ENCODE measurements at regions not wholly inside any gene's neighbourhood (a gene's known extent, or its start where the extent isn't known, plus 50 kb on each side); places are given as distances from the start of the nearest gene placed in this dataset.

DNA sequence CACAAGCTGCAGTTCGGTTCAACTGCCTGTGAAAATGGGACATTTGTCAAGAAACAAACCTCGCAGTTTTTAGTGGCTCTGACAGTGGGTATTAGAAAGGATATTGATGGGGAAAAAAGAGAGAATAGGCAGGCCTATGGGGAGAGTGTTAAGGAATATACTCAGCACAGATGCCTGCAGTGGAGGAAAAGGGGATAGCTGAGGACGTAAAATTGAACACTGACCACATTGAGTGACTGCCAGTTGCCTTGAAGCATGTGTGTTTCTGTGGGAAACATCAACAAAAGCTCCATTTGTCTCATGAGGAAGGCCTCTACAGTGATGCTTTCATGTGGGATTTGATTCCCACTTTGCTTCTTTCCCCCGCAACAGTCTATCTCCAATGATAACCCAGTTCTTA is 1042.1 kb downstream of the TUSC7 start:
- TF ChIP-seq, protein P1, sequence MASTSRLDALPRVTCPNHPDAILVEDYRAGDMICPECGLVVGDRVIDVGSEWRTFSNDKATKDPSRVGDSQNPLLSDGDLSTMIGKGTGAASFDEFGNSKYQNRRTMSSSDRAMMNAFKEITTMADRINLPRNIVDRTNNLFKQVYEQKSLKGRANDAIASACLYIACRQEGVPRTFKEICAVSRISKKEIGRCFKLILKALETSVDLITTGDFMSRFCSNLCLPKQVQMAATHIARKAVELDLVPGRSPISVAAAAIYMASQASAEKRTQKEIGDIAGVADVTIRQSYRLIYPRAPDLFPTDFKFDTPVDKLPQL (IDR thresholded peaks at IDR 0.05; ENCODE audit: extremely low read depth, insufficient read length) = no peak
- no peak for TF ChIP-seq ETV6 (IDR thresholded peaks at IDR 0.05; ENCODE audit: borderline replicate concordance in 1 of 2, low read depth in 2 of 2, low read length in 1 of 2)
- TF ChIP-seq ETV6 (CRISPR knock-in tag; IDR thresholded peaks at IDR 0.05; ENCODE audit: borderline replicate concordance) = no peak
- TF ChIP-seq TCF7L2 (IDR thresholded peaks at IDR 0.05; ENCODE audit: low read depth, low read length) = no peak
- TF ChIP-seq JUN (IDR thresholded peaks at IDR 0.05; ENCODE audit: borderline replicate concordance, low read depth, low read length) = no peak
- TF ChIP-seq JUN (CRISPR knock-in tag; IDR thresholded peaks at IDR 0.05; ENCODE audit: borderline replicate concordance) = no peak
- no peak for TF ChIP-seq CBX2 (IDR thresholded peaks at IDR 0.05; ENCODE audit: insufficient read depth, low read length, poor library complexity, severe bottlenecking)
- no peak for TF ChIP-seq GABPB1 (CRISPR knock-in tag; IDR thresholded peaks at IDR 0.05)
- no peak for TF ChIP-seq ZNF75A (CRISPR knock-in tag; IDR thresholded peaks at IDR 0.05)
- no peak for TF ChIP-seq PCBP1 (IDR thresholded peaks at IDR 0.05; ENCODE audit: low read depth, low read length, poor library complexity, severe bottlenecking)
- TF ChIP-seq PRDM10 (IDR thresholded peaks at IDR 0.05; ENCODE audit: partially characterized antibody) = no peak
- no peak for TF ChIP-seq CBX3 (IDR thresholded peaks at IDR 0.05; ENCODE audit: borderline replicate concordance in 1 of 2, low read length in 2 of 2)
- TF ChIP-seq NFATC3 (IDR thresholded peaks at IDR 0.05) = no peak
- no peak for TF ChIP-seq ZNF699 (CRISPR knock-in tag; IDR thresholded peaks at IDR 0.05; ENCODE audit: insufficient replicate concordance)
- no peak for TF ChIP-seq TFE3 (CRISPR knock-in tag; IDR thresholded peaks at IDR 0.05)
- no peak for TF ChIP-seq BRD4 (IDR thresholded peaks at IDR 0.05)
- Histone ChIP-seq H3K4me1 (replicated peaks in 1 of 2; ENCODE audit: control insufficient read depth in 2 of 2, insufficient read depth in 2 of 2, low read length in 2 of 2) (no peaks in the 10 kb centered on the region), H3K9me1 (ENCODE audit: control insufficient read depth, insufficient read depth, low read length) (no peaks in the 10 kb centered on the region), H3K9ac (ENCODE audit: insufficient read depth in 1 of 2, low read depth in 2 of 2, low read length in 2 of 2) (no peak overlapping the region), H2AFZ (ENCODE audit: low read depth, low read length) (no peak overlapping the region), H3K36me3 (ENCODE audit: control insufficient read depth, insufficient read depth, low read length) (no peaks in the 10 kb centered on the region), H3K4me3 (no peak overlapping the region), H3K79me2 (ENCODE audit: control insufficient read depth, insufficient read depth, low read length) (no peaks in the 10 kb centered on the region), H3K9me3 (replicated peaks; ENCODE audit: control insufficient read depth, insufficient read depth, low read depth, low read length) (no peaks in the 10 kb centered on the region), H4K20me1 (replicated peaks; ENCODE audit: control insufficient read depth, insufficient read depth, low read length) (no peaks in the 10 kb centered on the region), H3K27me3 (ENCODE audit: control insufficient read depth in 2 of 2, insufficient read depth in 2 of 2, low read length in 2 of 2) (no peaks in the 10 kb centered on the region), H3K4me2 (ENCODE audit: insufficient read depth, low read length) (no peak overlapping the region), H3K27ac (ENCODE audit: extremely low read depth, low read depth, low read length) (no peak overlapping the region)
- no peak for DNase-seq (ENCODE audit: extremely low read depth in 1 of 4, low spot score in 3 of 4)
- in situ Hi-C loops (cut with MboI) = no loop called here
- no peak for FAIRE-seq
- ChIA-PET CTCF (ENCODE audit: low intra/inter-chr PET ratio) (no interaction called here), POLR2A (no interaction called here)
- 3% methylated on average over 4 of the region's 4 CpGs for WGBS (ENCODE audit: insufficient coverage, low coverage, missing lambda C conversion rate)
- ATAC-seq = no peak
- no TSS peak for BruUV-seq (replicated peaks)
- intact Hi-C loops (cut with micrococcal nuclease) = no loop called here

Data from K562 (cell line).